Motor neuron (in vitro differentiated cells): ENCODE measurements at regions not wholly inside any gene's neighbourhood (a gene's known extent, or its start where the extent isn't known, plus 50 kb on each side); places are given as distances from the start of the nearest gene placed in this dataset.

Experiments
- ATAC-seq, 8 experiments: fragments of 200-7000 bp; cut with Tn5 transposase; replicated peaks in 6 of 8; 2 replicates each; pipeline ENCODE4 v1.8.0; 2021; ENCODE audit warnings: mild to moderate bottlenecking in 8 of 8, moderate library complexity in 8 of 8
- H3K27ac ChIP-seq, 2 donors: fragments of 250-450 bp; sonication (Bioruptor Pico); 2 replicates each; pipeline ENCODE4 v1.9.0; 2021; ENCODE audit warnings: antibody characterized with exemption in 2 of 2, mild to moderate bottlenecking in 2 of 2, moderate library complexity in 1 of 2
- H3K4me1 ChIP-seq, 2 donors: fragments of 250-450 bp; sonication (Bioruptor Pico); replicated peaks in 1 of 2; 2 replicates each; pipeline ENCODE4 v1.6.1; 2021; ENCODE audit warnings: antibody characterized with exemption in 2 of 2, mild to moderate bottlenecking in 2 of 2, moderate library complexity in 1 of 2
- H3K4me3 ChIP-seq, 5 donors: fragments of 250-450 bp; sonication (Bioruptor Pico); 2 replicates each; pipeline ENCODE4 v1.9.0; 2021; ENCODE audit warnings: antibody characterized with exemption in 5 of 5, mild to moderate bottlenecking in 5 of 5, moderate library complexity in 4 of 5
- WGBS, 10 experiments: fragments of 450-650 bp; shearing (Covaris generic); methylation state at CpG; one replicate each; pipeline ENCODE4 v1.0.0; 2022; 5-methylcytosine and 5-hydroxymethylcytosine counted together
- in situ Hi-C, 9 experiments: fragments of 400-800 bp; cut with MboI; loops; one replicate each; pipeline ENCODE4 v1.15.0; 2021; ENCODE audit warnings: low sequenced_read_pairs in 9 of 9, low pct_unique_long_range_greater_than_20kb in 2 of 9; ENCODE audit not compliant: unreplicated experiment in 9 of 9

DNA sequence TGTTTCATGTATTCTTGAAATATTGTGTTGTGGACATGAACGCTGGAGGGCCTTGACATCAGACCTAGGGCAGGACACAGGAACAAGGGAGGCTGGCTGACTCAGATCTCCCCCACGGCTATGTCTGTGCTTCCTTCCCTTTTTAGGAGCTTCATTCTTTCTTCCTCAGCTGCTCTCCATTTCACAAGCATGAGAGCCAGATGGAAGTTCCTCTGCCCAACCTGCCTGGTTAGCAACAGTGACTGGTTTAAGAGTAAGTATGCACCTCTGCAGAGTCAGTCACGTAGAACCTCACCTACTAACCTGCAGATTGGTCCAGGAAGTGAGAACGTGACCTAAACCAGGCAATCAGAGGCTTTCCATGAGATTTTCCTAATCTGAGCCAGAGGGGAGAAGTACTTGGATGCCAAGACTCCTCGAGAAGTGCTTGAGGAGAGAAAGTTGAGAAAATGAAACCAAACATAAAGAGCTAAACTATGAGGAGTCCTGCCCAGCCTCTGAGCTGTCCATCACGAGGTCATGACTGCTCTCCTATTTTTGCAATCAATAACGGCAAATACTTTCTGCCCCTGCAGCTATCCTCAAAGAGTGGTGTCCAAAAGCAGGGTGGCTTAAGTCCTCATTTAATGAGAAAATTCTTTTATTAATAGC, 465.2 kb upstream of the CITED2 start:
- H3K27ac ChIP-seq, result no peak overlapping the region
- WGBS, 10 experiments, result 0 to 100% (median 81%) methylated on average over 1 to 5 of the region's 7 CpGs; no CpG with 5 or more reads in 3 of the 10 experiments
- ATAC-seq, result peak in 2 of 8 experiments; percentile 93
- in situ Hi-C loops, result no loop called here
- no peak overlapping the region for H3K4me3 ChIP-seq
- H3K4me1 ChIP-seq, result no peaks in the 10 kb centered on the region

DNA sequence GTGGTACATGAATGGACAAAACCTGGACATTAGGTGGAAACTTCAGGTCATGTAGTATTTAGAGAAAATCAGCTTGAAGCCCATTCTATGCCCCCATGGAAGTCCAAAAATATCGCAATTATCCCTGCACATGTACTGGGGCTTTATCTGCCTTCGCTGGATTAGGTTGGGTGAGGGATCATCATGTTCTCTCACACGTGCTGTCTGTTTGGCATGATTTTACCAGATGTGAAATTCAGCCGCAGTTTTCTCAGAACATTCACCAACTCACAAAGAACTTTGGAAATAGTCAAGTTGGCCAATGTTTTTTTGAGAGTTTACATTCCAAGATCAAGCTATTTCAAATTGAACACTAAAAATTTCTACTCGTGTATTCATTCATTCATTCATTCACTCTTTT, 459.8 kb upstream of the CITED2 start:
- Histone ChIP-seq H3K4me3 (no peak overlapping the region), H3K27ac (no peak overlapping the region), H3K4me1 (peaks cover 0 to 8% of the 10 kb centered on the region in 2 donors)
- WGBS, 10 experiments, result 17 to 92% (median 69%) methylated on average over 1 to 3 of the region's 5 CpGs; no CpG with 5 or more reads in 3 of the 10 experiments
- in situ Hi-C loops, result no loop called here
- ATAC-seq, result no peak

DNA sequence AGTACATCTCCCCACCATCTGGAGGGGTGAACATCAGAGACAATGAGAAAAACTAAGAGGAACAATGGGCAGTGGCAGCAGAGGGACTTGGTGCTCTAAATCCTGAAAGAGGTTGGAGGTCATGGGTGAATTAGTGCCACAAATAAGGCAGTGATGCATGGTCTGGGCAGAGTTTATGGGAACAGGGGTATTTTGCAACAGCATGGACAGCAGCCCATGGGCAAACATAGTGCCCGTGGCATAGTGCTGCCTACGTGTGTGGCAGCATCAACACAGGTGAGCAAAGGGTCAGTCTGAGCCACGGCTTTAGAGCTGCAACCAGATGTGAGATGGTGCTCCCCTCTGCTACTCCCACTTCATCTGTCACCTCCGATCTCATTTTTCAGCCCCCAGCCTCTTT, 459.1 kb upstream of the CITED2 start:
- Histone ChIP-seq H3K4me3 (no peak overlapping the region), H3K27ac (no peak overlapping the region), H3K4me1 (peaks cover 0 to 12% of the 10 kb centered on the region in 2 donors)
- WGBS, 10 experiments, result 50 to 88% (median 78%) methylated on average over 1 to 3 of the region's 4 CpGs; no CpG with 5 or more reads in 6 of the 10 experiments
- ATAC-seq, result no peak
- in situ Hi-C loops, result no loop called here

DNA sequence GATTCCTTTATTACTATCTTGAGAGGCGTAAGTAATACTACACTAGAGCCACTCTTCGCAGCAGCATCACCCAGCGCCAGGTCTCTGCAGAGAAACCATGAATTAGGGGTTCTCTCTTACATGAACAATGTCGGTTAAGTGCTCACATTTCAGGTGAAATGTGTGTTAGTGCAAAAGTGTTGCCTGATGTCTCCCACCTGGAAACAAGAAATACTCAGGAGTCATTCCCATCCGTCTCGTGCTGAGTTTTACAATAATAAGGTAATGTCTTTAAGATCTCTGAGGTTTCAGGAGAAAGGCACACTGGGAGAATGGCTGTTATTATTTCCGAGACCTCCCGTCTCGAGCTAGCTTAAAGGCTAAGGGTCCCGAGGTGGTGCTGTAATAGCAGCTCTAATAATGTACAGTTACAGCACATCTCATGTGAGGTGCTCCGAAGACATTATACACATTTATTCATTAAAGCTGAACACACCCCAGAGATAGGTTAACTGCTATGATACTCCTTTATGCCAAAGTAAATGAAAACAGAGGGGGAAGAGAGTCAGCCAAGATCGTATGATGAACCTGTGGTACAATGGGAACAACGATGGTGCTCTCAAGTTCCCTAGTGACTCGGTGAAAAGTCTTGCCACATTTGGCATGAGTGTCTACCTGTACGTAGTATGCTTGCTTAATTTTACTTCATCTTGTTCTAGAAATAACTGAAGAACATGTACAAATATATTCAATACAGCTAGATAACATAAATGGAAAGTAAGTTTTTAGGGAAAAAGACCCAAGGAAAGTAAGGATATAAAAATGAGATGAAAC, 458.3 kb upstream of the CITED2 start:
- 72 to 96% (median 91%) methylated on average over 3 to 11 of the region's 15 CpGs for WGBS, 10 experiments
- no peak for ATAC-seq
- Histone ChIP-seq H3K27ac (no peak overlapping the region), H3K4me3 (no peak overlapping the region), H3K4me1 (peaks cover 0 to 12% of the 10 kb centered on the region in 2 donors)
- in situ Hi-C loops, result no loop called here

DNA sequence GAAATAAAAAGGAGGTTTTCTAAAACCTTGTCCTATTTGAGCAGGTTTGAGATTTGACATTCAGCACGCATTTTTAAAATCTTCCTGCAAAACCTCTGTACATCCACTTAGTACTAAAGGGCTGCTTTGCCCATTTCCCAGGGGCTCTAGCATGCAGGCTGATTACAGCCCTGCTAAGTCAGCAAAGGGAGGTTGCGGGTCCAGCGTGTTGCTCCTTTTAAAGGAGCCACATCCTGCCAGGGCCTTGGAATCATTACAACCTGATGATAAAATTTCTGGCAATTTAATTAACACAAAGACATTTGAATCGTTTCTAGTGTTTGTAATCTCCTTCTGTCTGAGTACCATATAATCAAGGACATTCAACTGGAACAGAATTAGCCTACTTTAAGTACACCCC, 455.1 kb upstream of the CITED2 start:
- in situ Hi-C loops, result no loop called here
- no peak overlapping the region for H3K27ac ChIP-seq
- WGBS, 10 experiments, result 30 to 90% (median 70%) methylated on average over 1 to 4 of the region's 4 CpGs; no CpG with 5 or more reads in 1 of the 10 experiments
- peaks cover 0 to 12% of the 10 kb centered on the region in 2 donors for H3K4me1 ChIP-seq
- peak in 5 of 8 experiments; percentile 50 to 72 (median 69) for ATAC-seq
- no peak overlapping the region for H3K4me3 ChIP-seq

DNA sequence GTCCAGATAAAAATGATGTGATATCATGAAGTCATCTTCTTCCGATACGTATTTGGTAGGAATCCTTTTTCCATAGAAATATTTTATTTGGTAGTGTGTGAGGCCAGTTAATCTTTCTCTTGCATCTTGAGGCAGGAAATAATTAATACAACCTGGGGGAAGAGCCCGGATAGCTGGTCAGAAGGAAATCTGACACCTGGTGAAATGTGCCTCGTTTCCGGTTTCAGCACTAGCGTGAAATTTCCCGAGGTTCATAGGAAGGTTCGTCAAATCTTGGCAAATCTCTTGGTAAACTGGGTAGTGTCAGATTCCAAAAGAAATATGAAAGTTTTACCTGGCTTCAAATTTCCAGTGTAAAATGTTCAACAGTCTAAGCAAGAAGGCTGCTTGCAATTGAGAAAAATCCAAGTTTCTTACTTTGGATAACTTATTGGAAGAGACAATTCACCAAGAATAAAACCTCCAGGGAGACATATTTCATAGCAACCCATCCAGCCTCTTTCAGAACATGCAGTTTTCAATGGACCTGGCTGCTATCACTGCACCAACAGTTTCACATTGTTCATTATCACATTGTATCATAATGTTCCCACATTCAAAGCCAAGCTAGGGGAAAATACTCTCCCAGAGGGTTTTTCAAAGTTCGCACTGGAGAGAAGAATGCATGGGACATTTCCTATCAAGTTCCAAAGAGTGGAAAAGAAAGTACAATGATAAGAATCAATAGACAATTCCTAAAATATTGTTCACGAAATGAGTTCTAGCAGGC, 454.5 kb upstream of the CITED2 start:
- Histone ChIP-seq H3K4me1 (peaks cover 0 to 12% of the 10 kb centered on the region in 2 donors), H3K27ac (no peak overlapping the region), H3K4me3 (no peak overlapping the region)
- 38 to 100% (median 92%) methylated on average over 1 to 10 of the region's 10 CpGs for WGBS, 10 experiments
- ATAC-seq, result no peak
- in situ Hi-C loops, result no loop called here

DNA sequence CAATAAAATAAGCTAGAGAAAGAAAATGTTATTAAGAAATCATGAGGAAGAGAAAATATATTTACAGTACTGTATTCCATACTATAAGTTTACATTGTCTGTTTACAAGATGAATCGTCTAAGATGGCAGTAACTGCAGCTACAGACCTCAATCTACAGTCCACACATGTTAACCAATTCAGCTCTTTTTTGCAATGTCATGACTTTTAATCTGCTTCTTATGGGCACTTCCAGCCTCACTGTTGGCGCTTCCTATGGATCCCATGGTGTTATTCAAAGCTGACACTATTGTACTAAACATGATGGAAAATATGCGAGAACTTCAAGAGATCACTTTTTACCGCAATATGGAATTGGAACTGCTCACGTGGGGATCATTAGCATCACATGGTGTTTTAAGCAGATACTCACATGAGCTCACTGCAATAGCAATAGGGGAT, 451.5 kb upstream of the CITED2 start:
- in situ Hi-C loops, result no loop called here
- Histone ChIP-seq H3K27ac (no peak overlapping the region), H3K4me1 (peaks cover 0 to 12% of the 10 kb centered on the region in 2 donors), H3K4me3 (no peak overlapping the region)
- 73 to 98% (median 87%) methylated on average over 1 to 5 of the region's 5 CpGs; no CpG with 5 or more reads in 1 of the 10 experiments for WGBS, 10 experiments
- ATAC-seq, result no peak

DNA sequence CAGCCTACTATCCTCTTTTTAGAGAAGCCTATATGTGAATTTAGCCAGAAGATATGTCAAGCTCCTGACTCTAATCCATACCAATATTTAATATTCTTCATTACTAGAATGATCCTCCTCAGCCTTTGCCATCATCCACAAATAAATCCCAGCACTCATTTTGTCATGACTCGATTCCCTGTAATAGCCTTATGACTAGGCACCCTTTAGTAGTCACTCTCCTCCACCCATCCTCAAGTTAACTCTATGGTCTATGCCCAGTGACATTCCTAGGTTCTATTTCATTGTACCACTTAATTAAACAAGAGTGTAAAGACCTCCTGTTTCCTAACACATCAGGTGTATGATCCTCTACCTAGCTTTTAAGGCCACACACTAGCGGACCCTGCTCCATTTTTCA, 450.4 kb upstream of the CITED2 start:
- no peak overlapping the region for H3K27ac ChIP-seq
- 47 to 100% (median 90%) methylated on average over 1 to 2 of the region's 2 CpGs for WGBS, 10 experiments
- H3K4me3 ChIP-seq, result no peak overlapping the region
- no peak for ATAC-seq
- H3K4me1 ChIP-seq, result peaks cover 0 to 12% of the 10 kb centered on the region in 2 donors
- in situ Hi-C loops, result no loop called here

DNA sequence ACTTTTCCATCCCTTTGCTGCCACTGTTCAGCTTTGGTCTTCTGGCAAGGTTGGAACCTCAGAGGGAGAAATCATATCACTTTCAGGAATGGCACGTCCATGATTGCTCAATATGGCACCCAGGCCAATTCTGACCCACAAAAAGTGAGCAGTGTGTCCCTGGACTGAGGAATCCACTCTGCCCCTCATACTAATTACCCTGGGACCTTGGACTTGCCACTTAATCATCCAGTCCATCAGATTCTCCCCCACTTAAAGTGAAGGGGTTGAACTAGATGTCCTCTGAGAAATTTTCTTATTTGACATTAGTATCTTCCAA, 449.3 kb upstream of the CITED2 start:
- in situ Hi-C loops, result no loop called here
- Histone ChIP-seq H3K27ac (no peak overlapping the region), H3K4me3 (no peak overlapping the region), H3K4me1 (peaks cover 0 to 14% of the 10 kb centered on the region in 2 donors)
- no peak for ATAC-seq
- WGBS, 10 experiments, result 20 to 100% (median 85%) methylated on average over 1 of the region's 1 CpG; no CpG with 5 or more reads in 2 of the 10 experiments

DNA sequence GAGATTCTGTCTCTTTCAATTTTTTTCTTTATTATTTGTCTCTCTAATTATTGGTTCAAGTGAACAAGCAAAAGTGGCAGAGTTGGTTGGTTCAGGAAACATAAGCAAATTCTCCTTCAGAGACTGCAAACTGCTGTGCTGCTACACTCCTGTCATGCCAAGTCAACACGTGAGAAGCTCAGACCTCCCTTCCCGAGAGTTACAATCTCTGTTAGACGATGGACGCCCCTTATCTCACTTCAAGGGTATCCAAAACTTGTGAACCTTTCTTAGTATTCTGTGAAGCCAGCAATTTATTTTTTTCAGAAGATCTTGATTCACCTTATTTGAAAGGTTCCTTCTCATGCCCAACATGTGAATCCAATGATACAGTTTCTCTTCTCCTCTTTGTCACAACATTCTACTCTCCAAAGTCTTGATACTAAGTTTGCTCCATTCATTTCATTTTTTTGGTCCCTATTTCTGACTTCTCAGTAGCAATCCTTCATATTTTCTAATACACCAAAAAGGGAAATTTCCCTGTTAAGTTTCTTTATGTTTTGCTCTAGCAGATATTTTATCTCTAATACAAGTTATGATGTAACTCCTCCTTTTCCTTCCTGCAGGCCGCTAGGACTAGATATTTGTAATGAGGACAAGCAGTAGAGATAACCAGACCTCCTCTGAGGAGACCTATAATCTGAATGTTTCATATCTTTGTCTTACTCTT, 448.8 kb upstream of the CITED2 start:
- 73 to 100% (median 84%) methylated on average over 1 to 5 of the region's 5 CpGs for WGBS, 10 experiments

DNA sequence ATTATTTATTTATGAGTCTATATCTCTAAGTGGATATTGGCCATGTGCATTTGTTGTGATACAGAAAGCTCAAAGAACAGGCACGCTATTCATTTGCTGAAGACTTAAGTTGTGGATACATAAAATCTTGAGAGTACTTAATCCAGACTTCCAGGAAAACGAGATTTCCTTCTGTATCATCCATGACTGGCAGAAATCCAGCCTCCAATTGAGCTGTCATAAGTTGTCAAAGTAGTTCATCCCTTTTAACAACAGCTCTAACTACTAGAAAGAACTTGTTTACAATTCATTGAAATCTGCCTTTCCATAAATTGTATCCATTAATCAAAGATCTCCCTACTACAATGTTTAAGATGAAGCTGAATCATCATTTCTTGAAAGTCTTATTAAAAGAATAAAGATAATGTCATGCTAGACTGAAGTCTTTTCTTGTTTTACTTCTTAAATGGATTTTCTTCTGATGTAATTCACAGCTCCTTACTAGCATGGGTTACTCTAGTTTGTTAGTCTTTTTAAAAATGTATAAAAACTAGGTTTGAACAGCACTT, 447.3 kb upstream of the CITED2 start:
- WGBS, 10 experiments, result 29 to 100% (median 64%) methylated on average over 1 to 2 of the region's 2 CpGs; no CpG with 5 or more reads in 3 of the 10 experiments
- H3K4me3 ChIP-seq, result no peak overlapping the region
- peaks cover 0 to 16% of the 10 kb centered on the region in 2 donors for H3K4me1 ChIP-seq
- ATAC-seq, result no peak
- H3K27ac ChIP-seq, result no peak overlapping the region
- in situ Hi-C loops, result no loop called here

More for the DNA sequence above, 448.8 kb upstream of the CITED2 start:
- H3K4me3 ChIP-seq, result no peak overlapping the region
- no peak overlapping the region for H3K27ac ChIP-seq
- H3K4me1 ChIP-seq, result peaks cover 0 to 16% of the 10 kb centered on the region in 2 donors
- in situ Hi-C loops, result no loop called here
- ATAC-seq, result no peak

DNA sequence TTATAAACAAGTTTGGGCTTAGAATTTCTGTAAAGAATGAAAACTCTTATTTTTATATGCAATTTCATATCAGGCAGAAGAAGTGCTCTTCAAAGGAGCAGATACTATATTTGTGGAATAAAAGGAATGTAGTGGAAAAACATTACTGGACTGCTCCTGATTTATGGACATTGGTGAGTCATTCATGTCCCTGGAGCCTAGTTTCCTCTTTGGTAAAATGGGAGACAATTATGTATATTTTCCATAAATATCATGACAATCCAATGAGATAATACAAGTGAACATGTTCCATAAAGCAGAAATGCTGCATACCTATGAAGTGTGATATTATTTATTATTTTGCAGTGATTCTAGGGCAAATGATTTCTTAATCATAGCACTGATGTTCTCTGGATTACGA, 445.8 kb upstream of the CITED2 start:
- in situ Hi-C loops, result no loop called here
- peaks cover 0 to 16% of the 10 kb centered on the region in 2 donors for H3K4me1 ChIP-seq
- ATAC-seq, result peak in 5 of 8 experiments; percentile 86 to 94 (median 91)

More for the DNA sequence above, 445.8 kb upstream of the CITED2 start:
- whole genome bisulfite sequencing, 10 experiments, result 43 to 100% (median 50%) methylated on average over 1 of the region's 1 CpG; no CpG with 5 or more reads in 5 of the 10 experiments
- Histone ChIP-seq H3K4me3 (no peak overlapping the region), H3K27ac (peak overlapping the region in 1 of 2 donors; percentile 17)
